ENCODE measurements at regions not wholly inside any gene's neighbourhood (a gene's known extent, or its start where the extent isn't known, plus 50 kb on each side); places are given as distances from the start of the nearest gene placed in this dataset.

DNA sequence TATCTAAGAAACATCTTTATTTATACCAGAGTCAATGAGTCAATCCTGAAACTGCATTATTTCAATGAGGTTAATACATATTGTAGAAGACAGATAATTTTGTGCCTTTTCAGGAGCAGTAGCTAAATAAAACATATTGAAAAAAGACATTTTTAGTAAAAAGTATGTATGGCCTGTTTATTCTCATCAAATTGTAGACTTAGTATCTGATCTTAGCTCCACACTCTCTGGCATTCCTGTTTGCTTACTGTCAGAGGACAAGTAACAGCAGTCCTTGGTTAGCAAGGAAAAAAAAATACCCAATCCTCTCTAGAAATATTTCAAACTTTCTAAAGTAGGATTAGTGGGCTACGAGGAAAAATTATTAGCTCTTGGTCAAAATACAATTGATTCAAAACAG lies 50.5 kb upstream of the GUCY1A1 start:
- no peaks in the 10 kb centered on the region for H3F3A ChIP-seq (ENCODE audit: insufficient read depth, low read depth)
- no peaks in the 10 kb centered on the region for H3K4me1 ChIP-seq (replicated peaks; ENCODE audit: insufficient read depth)
- no peak for DNase-seq
- no peaks in the 10 kb centered on the region for H4K20me1 ChIP-seq (ENCODE audit: insufficient read depth)
- H3K36me3 ChIP-seq (ENCODE audit: low read depth): no peaks in the 10 kb centered on the region
- intact Hi-C loops (cut with micrococcal nuclease; ENCODE audit: unreplicated experiment): no loop called here
- H3K4me2 ChIP-seq: no peak overlapping the region
- no peaks in the 10 kb centered on the region for H3K79me2 ChIP-seq (ENCODE audit: low read depth)
- BruUV-seq (replicated peaks): no TSS peak
- ChIA-PET CTCF (no interaction called here), POLR2A (ENCODE audit: unreplicated experiment) (interaction anchor here (0.6 kb wide), 1 partner anchor 44 kb away, joined by 3 read pairs; no protein-coding TSS in a partner anchor)
- H3K27ac ChIP-seq: no peak overlapping the region
- H3K9me2 ChIP-seq (ENCODE audit: insufficient read depth): no peaks in the 10 kb centered on the region
- no peak overlapping the region for H3K4me3 ChIP-seq
- TF ChIP-seq EZH2 (IDR thresholded peaks at IDR 0.05; ENCODE audit: low read depth): no peak
- TF ChIP-seq, protein P1, sequence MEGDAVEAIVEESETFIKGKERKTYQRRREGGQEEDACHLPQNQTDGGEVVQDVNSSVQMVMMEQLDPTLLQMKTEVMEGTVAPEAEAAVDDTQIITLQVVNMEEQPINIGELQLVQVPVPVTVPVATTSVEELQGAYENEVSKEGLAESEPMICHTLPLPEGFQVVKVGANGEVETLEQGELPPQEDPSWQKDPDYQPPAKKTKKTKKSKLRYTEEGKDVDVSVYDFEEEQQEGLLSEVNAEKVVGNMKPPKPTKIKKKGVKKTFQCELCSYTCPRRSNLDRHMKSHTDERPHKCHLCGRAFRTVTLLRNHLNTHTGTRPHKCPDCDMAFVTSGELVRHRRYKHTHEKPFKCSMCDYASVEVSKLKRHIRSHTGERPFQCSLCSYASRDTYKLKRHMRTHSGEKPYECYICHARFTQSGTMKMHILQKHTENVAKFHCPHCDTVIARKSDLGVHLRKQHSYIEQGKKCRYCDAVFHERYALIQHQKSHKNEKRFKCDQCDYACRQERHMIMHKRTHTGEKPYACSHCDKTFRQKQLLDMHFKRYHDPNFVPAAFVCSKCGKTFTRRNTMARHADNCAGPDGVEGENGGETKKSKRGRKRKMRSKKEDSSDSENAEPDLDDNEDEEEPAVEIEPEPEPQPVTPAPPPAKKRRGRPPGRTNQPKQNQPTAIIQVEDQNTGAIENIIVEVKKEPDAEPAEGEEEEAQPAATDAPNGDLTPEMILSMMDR (conservative IDR thresholded peaks at IDR 0.05): no peak
- no peaks in the 10 kb centered on the region for H3K27me3 ChIP-seq (ENCODE audit: insufficient read depth, low read depth)
- H3K9me3 ChIP-seq (ENCODE audit: insufficient read depth, low read depth): no peaks in the 10 kb centered on the region
- H2AFZ ChIP-seq: no peak overlapping the region

DNA sequence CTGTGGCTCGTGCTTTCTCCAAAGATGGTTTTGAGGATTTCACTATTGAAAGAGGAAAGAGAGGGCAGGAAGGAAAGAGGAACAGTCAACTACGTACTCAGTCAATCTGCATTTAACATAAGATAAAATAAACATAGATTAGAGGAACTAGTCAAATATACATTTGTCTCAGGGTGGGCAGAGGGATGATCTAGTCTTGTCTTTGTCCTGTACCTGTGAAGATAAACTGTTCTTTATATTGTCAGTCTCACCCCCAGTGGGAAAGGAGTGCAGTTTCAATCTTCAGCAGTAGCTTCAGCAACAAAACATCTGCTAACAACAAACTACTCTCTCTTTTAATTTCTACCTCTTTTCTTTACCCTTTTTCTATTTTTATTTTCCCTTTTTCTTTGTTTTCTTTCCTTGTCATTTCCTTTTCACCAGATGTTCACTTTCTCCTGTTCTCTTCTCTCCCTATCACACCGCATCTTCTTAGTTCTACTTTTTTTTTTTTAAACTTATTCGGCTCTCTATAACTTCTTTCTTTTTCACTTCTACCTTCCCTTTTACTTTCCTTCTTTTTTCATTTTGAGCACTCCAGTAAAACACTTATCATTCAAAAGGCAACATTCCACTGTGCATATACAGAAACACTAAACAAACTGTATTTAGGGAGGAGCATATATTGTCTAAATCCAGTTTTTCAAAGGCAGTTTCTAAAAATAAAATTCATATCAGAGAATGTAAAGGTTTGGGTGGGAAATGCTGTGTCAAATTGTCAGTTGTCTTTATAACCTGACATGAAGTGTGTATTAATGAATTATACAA lies 51.4 kb upstream of the GUCY1A1 start:
- Histone ChIP-seq H3K9me3 (ENCODE audit: insufficient read depth, low read depth) (no peaks in the 10 kb centered on the region), H3F3A (ENCODE audit: insufficient read depth, low read depth) (no peaks in the 10 kb centered on the region), H2AFZ (no peak overlapping the region), H3K9me2 (ENCODE audit: insufficient read depth) (no peaks in the 10 kb centered on the region), H3K27me3 (ENCODE audit: insufficient read depth, low read depth) (no peaks in the 10 kb centered on the region), H3K27ac (no peak overlapping the region), H3K4me2 (no peak overlapping the region), H3K79me2 (ENCODE audit: low read depth) (no peaks in the 10 kb centered on the region), H3K36me3 (ENCODE audit: low read depth) (no peaks in the 10 kb centered on the region), H3K4me1 (replicated peaks; ENCODE audit: insufficient read depth) (no peaks in the 10 kb centered on the region), H4K20me1 (ENCODE audit: insufficient read depth) (no peaks in the 10 kb centered on the region), H3K4me3 (no peak overlapping the region)
- ChIA-PET POLR2A (ENCODE audit: unreplicated experiment) (no interaction called here), CTCF (interaction anchor here (0.5 kb wide), 1 partner anchor 145 kb away, joined by 3 read pairs; no protein-coding TSS in a partner anchor)
- BruUV-seq (replicated peaks): no TSS peak
- no peak for DNase-seq
- TF ChIP-seq EZH2 (IDR thresholded peaks at IDR 0.05; ENCODE audit: low read depth): no peak
- TF ChIP-seq, protein P1 (conservative IDR thresholded peaks at IDR 0.05): no peak
- intact Hi-C loops (cut with micrococcal nuclease; ENCODE audit: unreplicated experiment): no loop called here

DNA sequence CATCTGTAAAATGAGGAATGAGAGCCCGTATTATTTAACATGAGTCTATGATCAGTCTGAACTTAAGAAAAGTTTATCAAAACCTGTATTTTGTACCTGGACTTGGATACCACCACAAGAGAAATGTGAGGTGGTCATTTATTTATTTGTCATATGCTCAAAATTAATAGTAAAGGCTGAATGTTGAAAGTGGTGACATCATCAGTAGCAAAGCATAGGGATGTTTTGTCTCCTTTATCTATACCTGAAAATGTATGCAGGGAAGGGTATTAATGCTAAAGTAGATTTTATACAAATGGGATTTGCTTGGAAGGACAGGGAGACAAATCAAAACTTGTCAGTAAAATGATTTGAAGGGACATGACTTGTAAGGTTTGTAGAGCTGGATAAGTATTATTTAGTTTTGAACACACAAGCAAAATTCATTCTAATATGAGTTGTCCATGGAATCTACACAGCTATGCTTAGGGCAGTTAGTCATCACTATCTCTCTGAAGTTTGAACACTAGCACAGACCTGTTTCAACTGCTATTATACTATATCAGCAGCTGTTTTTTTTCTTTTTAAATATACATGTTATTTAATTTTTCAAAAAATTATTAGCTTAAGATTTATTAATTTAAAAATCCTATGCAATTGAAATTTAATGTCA lies 52.4 kb upstream of the GUCY1A1 start:
- Histone ChIP-seq H3K9me3 (ENCODE audit: insufficient read depth, low read depth) (no peaks in the 10 kb centered on the region), H3K4me2 (no peak overlapping the region), H3K27me3 (ENCODE audit: insufficient read depth, low read depth) (no peaks in the 10 kb centered on the region), H3K36me3 (ENCODE audit: low read depth) (no peaks in the 10 kb centered on the region), H3K9me2 (ENCODE audit: insufficient read depth) (no peaks in the 10 kb centered on the region), H2AFZ (no peak overlapping the region), H3K4me1 (replicated peaks; ENCODE audit: insufficient read depth) (no peaks in the 10 kb centered on the region), H3K27ac (no peak overlapping the region), H4K20me1 (ENCODE audit: insufficient read depth) (no peaks in the 10 kb centered on the region), H3F3A (ENCODE audit: insufficient read depth, low read depth) (no peaks in the 10 kb centered on the region), H3K79me2 (ENCODE audit: low read depth) (no peaks in the 10 kb centered on the region), H3K4me3 (no peak overlapping the region)
- no TSS peak for BruUV-seq (replicated peaks)
- ChIA-PET POLR2A (ENCODE audit: unreplicated experiment) (no interaction called here), CTCF (no interaction called here)
- intact Hi-C loops (cut with micrococcal nuclease; ENCODE audit: unreplicated experiment): no loop called here
- no peak for TF ChIP-seq EZH2 (IDR thresholded peaks at IDR 0.05; ENCODE audit: low read depth)
- TF ChIP-seq, protein P1 (conservative IDR thresholded peaks at IDR 0.05): no peak
- no peak for DNase-seq
